Astrocyte (in vitro differentiated cells and primary cell): ENCODE measurements at regions not wholly inside any gene's neighbourhood (a gene's known extent, or its start where the extent isn't known, plus 50 kb on each side); places are given as distances from the start of the nearest gene placed in this dataset.

Source experiments
- DNase-seq: peaks from one replicate; pipeline ENCODE4 v3.0.0-alpha.2; 2010; ENCODE audit warnings: low read depth
- FAIRE-seq: peaks from 2 replicates; lab custom pipeline; 2011; peaks lifted over from hg19 to GRCh38; lab: Jason Lieb, UNC
- H2AFZ ChIP-seq: 2 replicates; pipeline ENCODE4 v1.6.0; 2012; ENCODE audit warnings: low read depth, low read length, inconsistent platforms
- H3K27ac ChIP-seq: 2 replicates; pipeline ENCODE4 v1.5.1; 2011; ENCODE audit warnings: low read depth, low read length, inconsistent platforms
- H3K27me3 ChIP-seq: 2 replicates; pipeline ENCODE4 v1.6.0; 2011; ENCODE audit warnings: low read length, inconsistent platforms; ENCODE audit not compliant: insufficient read depth
- H3K36me3 ChIP-seq: 2 replicates; pipeline ENCODE4 v1.5.1; 2011; ENCODE audit warnings: low read length, inconsistent platforms; ENCODE audit not compliant: insufficient read depth
- H3K4me1 ChIP-seq: 2 replicates; pipeline ENCODE4 v1.5.1; 2011; ENCODE audit warnings: low read length, inconsistent platforms; ENCODE audit not compliant: insufficient read depth
- H3K4me2 ChIP-seq: 2 replicates; pipeline ENCODE4 v1.6.0; 2012; ENCODE audit warnings: low read length, inconsistent platforms
- H3K4me3 ChIP-seq: 2 replicates; pipeline ENCODE4 v1.5.1; 2011; ENCODE audit warnings: low read depth, mild to moderate bottlenecking, low read length, inconsistent platforms; ENCODE audit not compliant: insufficient read depth
- H3K79me2 ChIP-seq: 2 replicates; pipeline ENCODE4 v1.6.0; 2012; ENCODE audit warnings: mild to moderate bottlenecking, low read length, inconsistent platforms; ENCODE audit not compliant: insufficient read depth
- H3K9ac ChIP-seq: 2 replicates; pipeline ENCODE4 v1.6.0; 2012; ENCODE audit warnings: mild to moderate bottlenecking, low read length, inconsistent platforms
- H3K9me3 ChIP-seq: 2 replicates; pipeline ENCODE4 v1.5.1; 2012; ENCODE audit warnings: low read depth, mild to moderate bottlenecking, low read length, inconsistent platforms; ENCODE audit not compliant: insufficient read depth
- H4K20me1 ChIP-seq: 2 replicates; pipeline ENCODE4 v1.6.0; 2012; ENCODE audit warnings: low read length, inconsistent platforms; ENCODE audit not compliant: insufficient read depth
- H3K27ac Mint-ChIP-seq: one replicate; pipeline ENCODE4 v1.8.0; 2021; ENCODE audit warnings: mild to moderate bottlenecking, mixed read lengths; ENCODE audit not compliant: unreplicated experiment
- H3K27me3 Mint-ChIP-seq: one replicate; pipeline ENCODE4 v1.8.0; 2021; ENCODE audit warnings: low read depth, mixed read lengths; ENCODE audit not compliant: unreplicated experiment
- H3K36me3 Mint-ChIP-seq: one replicate; pipeline ENCODE4 v1.8.0; 2021; ENCODE audit warnings: low read depth, mixed read lengths; ENCODE audit not compliant: unreplicated experiment
- H3K4me1 Mint-ChIP-seq: one replicate; pipeline ENCODE4 v1.8.0; 2021; ENCODE audit warnings: low read depth, mixed read lengths; ENCODE audit not compliant: unreplicated experiment
- H3K4me3 Mint-ChIP-seq: one replicate; pipeline ENCODE4 v1.8.0; 2021; ENCODE audit warnings: mild to moderate bottlenecking, moderate library complexity, mixed read lengths; ENCODE audit not compliant: unreplicated experiment
- H3K9me3 Mint-ChIP-seq: one replicate; pipeline ENCODE4 v1.8.0; 2021; ENCODE audit warnings: mild to moderate bottlenecking, mixed read lengths; ENCODE audit not compliant: unreplicated experiment
- CTCF ChIP-seq: IDR thresholded peaks from 2 replicates; pipeline ENCODE4 v1.5.1; 2011; ENCODE audit warnings: low read depth, mild to moderate bottlenecking, inconsistent platforms, low read length, moderate library complexity; ENCODE audit not compliant: insufficient read depth
- EZH2 ChIP-seq: IDR thresholded peaks from 2 replicates; pipeline ENCODE4 v1.6.1; 2012; ENCODE audit warnings: mild to moderate bottlenecking, low read length, inconsistent platforms; ENCODE audit not compliant: insufficient read depth

GRCh38 chr5:9895302-9895645, 265.1 kb upstream of the TAS2R1 start:
- Histone ChIP-seq H4K20me1 (no peaks in the 10 kb centered on the region), H3K4me1 (no peaks in the 10 kb centered on the region), H3K79me2 (no peaks in the 10 kb centered on the region), H3K27ac (no peak overlapping the region), H3K36me3 (no peaks in the 10 kb centered on the region), H3K4me2 (no peak overlapping the region), H3K4me3 (no peak overlapping the region), H3K9me3 (no peaks in the 10 kb centered on the region), H3K27me3 (no peaks in the 10 kb centered on the region), H2AFZ (no peak overlapping the region), H3K9ac (no peak overlapping the region)
- Mint-ChIP-seq H3K36me3 (no peaks in the 10 kb centered on the region), H3K27ac (no peak overlapping the region), H3K4me1 (peaks cover 7% of the 10 kb centered on the region), H3K4me3 (no peak overlapping the region), H3K27me3 (peaks cover 3% of the 10 kb centered on the region), H3K9me3 (peaks cover 7% of the 10 kb centered on the region)
- no peak for FAIRE-seq
- DNase-seq: no peak
- TF ChIP-seq EZH2 (no peak), CTCF (no peak)

- peaks cover 7% of the 10 kb centered on the region for H3K9me3 Mint-ChIP-seq
- no peak overlapping the region for H3K4me3 Mint-ChIP-seq
- Histone ChIP-seq H2AFZ (no peak overlapping the region), H3K9ac (no peak overlapping the region), H3K4me2 (no peak overlapping the region), H3K36me3 (no peaks in the 10 kb centered on the region), H3K27me3 (no peaks in the 10 kb centered on the region), H3K27ac (no peak overlapping the region), H3K4me1 (no peaks in the 10 kb centered on the region), H3K9me3 (no peaks in the 10 kb centered on the region), H3K79me2 (no peaks in the 10 kb centered on the region), H3K4me3 (no peak overlapping the region), H4K20me1 (no peaks in the 10 kb centered on the region)
- H3K27me3 Mint-ChIP-seq: peaks cover 3% of the 10 kb centered on the region
- DNase-seq: no peak
- FAIRE-seq: no peak
- peaks cover 7% of the 10 kb centered on the region for H3K4me1 Mint-ChIP-seq
- H3K27ac Mint-ChIP-seq: no peak overlapping the region
- no peaks in the 10 kb centered on the region for H3K36me3 Mint-ChIP-seq
- no peak for TF ChIP-seq EZH2
- TF ChIP-seq CTCF: no peak
Measured at GRCh38 chr5:9894571-9895301, 264.6 kb upstream of the TAS2R1 start.

- no peaks in the 10 kb centered on the region for H4K20me1 ChIP-seq
- Mint-ChIP-seq H3K27me3 (peaks cover 3% of the 10 kb centered on the region), H3K9me3 (peaks cover 7% of the 10 kb centered on the region), H3K4me3 (no peak overlapping the region), H3K27ac (no peak overlapping the region), H3K36me3 (no peaks in the 10 kb centered on the region), H3K4me1 (peaks cover 16% of the 10 kb centered on the region)
- FAIRE-seq (no peak), DNase-seq (no peak)
- no peaks in the 10 kb centered on the region for H3K27me3 ChIP-seq
- H3K79me2 ChIP-seq: no peaks in the 10 kb centered on the region
- TF ChIP-seq EZH2: no peak
- TF ChIP-seq CTCF: no peak
- H3K36me3 ChIP-seq: no peaks in the 10 kb centered on the region
- no peak overlapping the region for H3K9ac ChIP-seq
- no peak overlapping the region for H2AFZ ChIP-seq
- H3K4me1 ChIP-seq: peaks cover 15% of the 10 kb centered on the region
- H3K27ac ChIP-seq: no peak overlapping the region
- no peak overlapping the region for H3K4me3 ChIP-seq
- no peak overlapping the region for H3K4me2 ChIP-seq
- no peaks in the 10 kb centered on the region for H3K9me3 ChIP-seq
Measured at GRCh38 chr5:9892696-9893095, 262.5 kb upstream of the TAS2R1 start.
